K562 (cell line): ENCODE measurements at regions not wholly inside any gene's neighbourhood (a gene's known extent, or its start where the extent isn't known, plus 50 kb on each side); places are given as distances from the start of the nearest gene placed in this dataset.

Experiments
- ATAC-seq: fragments of 200-7000 bp; cut with Tn5 transposase; 3 replicates; pipeline ENCODE4 v1.9.1; 2020; ENCODE audit warnings: moderate library complexity
- BruUV-seq: library from RNA; stranded (reverse); fragments of 400-500 nt; replicated peaks from 2 replicates; lab custom pipeline; 2021; lab: Mats Ljungman, UMichigan
- CTCF ChIA-PET: fragments of 300-600 bp; formaldehyde crosslinking; extraction: SDS; loops from one replicate; lab custom pipeline; 2021; ENCODE audit warnings: low intra/inter-chr PET ratio; lab: Yijun Ruan, JAX
- POLR2A ChIA-PET: fragments of 300-600, 350-650 bp; sonication (Branson Sonifier 250); formaldehyde crosslinking; extraction: SDS; loops from one replicate; lab custom pipeline; 2021; ENCODE audit warnings: antibody characterized with exemption, inconsistent platforms; lab: Yijun Ruan, JAX
- DNase-seq, 4 experiments: peaks; one replicate each; pipeline versions ENCODE4 v3.0.0 to v3.0.0-alpha.2; 2011 to 2018; ENCODE audit warnings: low spot score in 3 of 4, mixed read lengths in 3 of 4; ENCODE audit errors: extremely low read depth in 1 of 4
- FAIRE-seq: peaks from 2 replicates; lab custom pipeline; 2011; peaks lifted over from hg19 to GRCh38; lab: Jason Lieb, UNC
- H2AFZ ChIP-seq: 2 replicates; pipeline ENCODE4 v1.6.0; 2011; ENCODE audit warnings: low read depth, low read length, control low read depth, inconsistent platforms
- H3K27ac ChIP-seq: fragments of 200-600 bp; 3 replicates; pipeline ENCODE4 v1.8.0; 2011; ENCODE audit warnings: low read depth, mild to moderate bottlenecking, control low read depth, inconsistent platforms, low read length, moderate library complexity, mixed read lengths; ENCODE audit errors: extremely low read depth
- H3K27me3 ChIP-seq, 2 experiments: fragments of 300-600 bp in 1 of 2; 2 replicates in 1 of 2; 3 replicates in 1 of 2; pipeline versions ENCODE4 v1.6.0 to v1.8.0; 2011; ENCODE audit warnings: inconsistent platforms in 2 of 2, low read length in 2 of 2, mild to moderate bottlenecking in 1 of 2, mixed read lengths in 1 of 2, moderate library complexity in 1 of 2; ENCODE audit not compliant: control insufficient read depth in 2 of 2, insufficient read depth in 2 of 2
- H3K36me3 ChIP-seq: fragments of 300-600 bp; 3 replicates; pipeline ENCODE4 v1.8.0; 2011; ENCODE audit warnings: mild to moderate bottlenecking, low read length, inconsistent platforms; ENCODE audit not compliant: control insufficient read depth, insufficient read depth
- H3K4me1 ChIP-seq, 2 experiments: fragments of 200-600 bp in 1 of 2; replicated peaks in 1 of 2; 2 replicates in 1 of 2; 3 replicates in 1 of 2; pipeline versions ENCODE4 v1.5.1 to v1.8.0; 2011; ENCODE audit warnings: inconsistent platforms in 2 of 2, low read length in 2 of 2, mild to moderate bottlenecking in 1 of 2, mixed read lengths in 1 of 2, moderate library complexity in 1 of 2; ENCODE audit not compliant: control insufficient read depth in 2 of 2, insufficient read depth in 2 of 2
- H3K4me2 ChIP-seq: 2 replicates; pipeline ENCODE4 v1.6.1; 2011; ENCODE audit warnings: low read length, control low read depth, inconsistent platforms, mixed read lengths; ENCODE audit not compliant: insufficient read depth
- H3K4me3 ChIP-seq: fragments of 200-600 bp; sonication (generic), shearing (Covaris generic); 2 replicates; pipeline ENCODE4 v1.5.1; 2016; ENCODE audit warnings: control low read depth, inconsistent platforms
- H3K79me2 ChIP-seq: fragments of 200-600 bp; 3 replicates; pipeline ENCODE4 v1.8.0; 2011; ENCODE audit warnings: low read length, inconsistent platforms; ENCODE audit not compliant: control insufficient read depth, insufficient read depth
- H3K9ac ChIP-seq, 2 experiments: 2 replicates each; pipeline versions ENCODE4 v1.6.0 to v1.6.1; 2011; ENCODE audit warnings: low read depth in 2 of 2, low read length in 2 of 2, control low read depth in 1 of 2, inconsistent platforms in 1 of 2, mild to moderate bottlenecking in 1 of 2, mixed read lengths in 1 of 2; ENCODE audit not compliant: insufficient read depth in 1 of 2
- H3K9me1 ChIP-seq: one replicate; pipeline ENCODE4 v1.6.0; 2011; ENCODE audit warnings: inconsistent platforms, mild to moderate bottlenecking, low read length, moderate library complexity; ENCODE audit not compliant: control insufficient read depth, insufficient read depth
- H3K9me3 ChIP-seq: replicated peaks from 2 replicates; pipeline ENCODE4 v1.5.1; 2011; ENCODE audit warnings: low read depth, low read length, inconsistent platforms; ENCODE audit not compliant: control insufficient read depth, insufficient read depth
- H4K20me1 ChIP-seq: replicated peaks from 2 replicates; pipeline ENCODE4 v1.6.1; 2011; ENCODE audit warnings: low read length, inconsistent platforms, mixed read lengths; ENCODE audit not compliant: control insufficient read depth, insufficient read depth
- CGGBP1 ChIP-seq: fragments of 250-450 bp; sonication (Bioruptor Pico); IDR thresholded peaks from 2 replicates; pipeline ENCODE4 v1.9.0; 2021; ENCODE audit warnings: mild to moderate bottlenecking
- MIER1 ChIP-seq: fragments of 450-650 bp; IDR thresholded peaks from 2 replicates; pipeline ENCODE4 v1.6.1; 2016; ENCODE audit warnings: antibody characterized with exemption, mild to moderate bottlenecking, low read depth
- NFYB ChIP-seq: IDR thresholded peaks from 2 replicates; pipeline ENCODE4 v1.6.1; 2011; ENCODE audit warnings: mild to moderate bottlenecking, moderate library complexity; ENCODE audit not compliant: insufficient read length; ENCODE audit errors: extremely low read depth
- PKNOX1 ChIP-seq: fragments of 450-650 bp; IDR thresholded peaks from 2 replicates; pipeline ENCODE4 v1.6.1; 2016
- TCF3 ChIP-seq: sonication (generic); formaldehyde crosslinking; IDR thresholded peaks from 2 replicates; pipeline ENCODE4 v1.4.0; 2020; ENCODE audit warnings: mild to moderate bottlenecking, missing genetic modification reagents
- ZNF12 ChIP-seq: sonication (generic); formaldehyde crosslinking; IDR thresholded peaks from 2 replicates; pipeline ENCODE4 v1.4.0; 2020; ENCODE audit warnings: mild to moderate bottlenecking, missing genetic modification reagents
- ZNF398 ChIP-seq: fragments of 250-450 bp; sonication (Bioruptor Pico); IDR thresholded peaks from 2 replicates; pipeline ENCODE4 v1.8.0; 2021; ENCODE audit warnings: moderate library complexity, mild to moderate bottlenecking, inconsistent platforms
- in situ Hi-C: fragments of 300-500 bp; cut with MboI; formaldehyde crosslinking; loops from 4 replicates; pipeline ENCODE4 v1.15.0; 2018; ENCODE audit warnings: inconsistent platforms, mixed read lengths
- intact Hi-C: fragments of 100-400 bp; cut with micrococcal nuclease; formaldehyde crosslinking; loops from 2 replicates; pipeline ENCODE4 v1.14.2; 2022

GRCh38 chr4:62439051-62439450, 1238.9 kb downstream of the ADGRL3 start (continued):
- no peak for TF ChIP-seq ZNF12
- TF ChIP-seq PKNOX1, result no peak

GRCh38 chr4:62434921-62435320, 1234.8 kb downstream of the ADGRL3 start:
- ATAC-seq (no peak), DNase-seq (no peak), FAIRE-seq (no peak)
- POLR2A ChIA-PET, result no interaction called here
- no peaks in the 10 kb centered on the region for H3K9me3 ChIP-seq
- in situ Hi-C loops (no loop called here), intact Hi-C loops (no loop called here)
- H3K79me2 ChIP-seq, result no peaks in the 10 kb centered on the region
- H3K36me3 ChIP-seq, result no peaks in the 10 kb centered on the region
- H3K27ac ChIP-seq, result no peak overlapping the region
- H3K4me3 ChIP-seq, result no peak overlapping the region
- H3K9ac ChIP-seq, result no peak overlapping the region
- no peaks in the 10 kb centered on the region for H3K4me1 ChIP-seq
- H3K9me1 ChIP-seq, result no peaks in the 10 kb centered on the region
- no TSS peak for BruUV-seq
- no peak overlapping the region for H2AFZ ChIP-seq
- TF ChIP-seq TCF3 (CRISPR knock-in tag), result no peak
- no peak for TF ChIP-seq MIER1
- TF ChIP-seq CGGBP1, result no peak
- no peak for TF ChIP-seq ZNF398 (CRISPR knock-in tag)
- no peak for TF ChIP-seq NFYB
- TF ChIP-seq, all 486 proteins: peak for 0
- Histone ChIP-seq H4K20me1 (no peaks in the 10 kb centered on the region), H3K4me2 (no peak overlapping the region), H3K27me3 (no peaks in the 10 kb centered on the region)
- CTCF ChIA-PET, result no interaction called here
